Adrenal gland (tissue), 5 donors: ENCODE measurements at regions not wholly inside any gene's neighbourhood (a gene's known extent, or its start where the extent isn't known, plus 50 kb on each side); places are given as distances from the start of the nearest gene placed in this dataset.

ENCODE experiments used
- POLR2A ChIP-seq, 2 donors: fragments of 450-650 bp; IDR thresholded peaks; one replicate each; pipeline ENCODE4 v1.6.1; 2017; ENCODE audit warnings: antibody characterized with exemption in 2 of 2, mild to moderate bottlenecking in 2 of 2, moderate library complexity in 1 of 2
- TF ChIP-seq, protein P1 (sequence below), 6 experiments: fragments of 450-650 bp in 4 of 6; fragments of 200-600 bp in 2 of 6; sonication (generic) in 1 of 6; IDR thresholded peaks; 1 replicate in 5 of 6; 2 replicates in 1 of 6; pipeline versions ENCODE4 v1.5.1 to v1.8.0; 2016 to 2021; ENCODE audit warnings: antibody characterized with exemption in 6 of 6, mild to moderate bottlenecking in 2 of 6, moderate library complexity in 1 of 6
- donor health status: DM: no; HTN: no; CAD: no.

DNA sequence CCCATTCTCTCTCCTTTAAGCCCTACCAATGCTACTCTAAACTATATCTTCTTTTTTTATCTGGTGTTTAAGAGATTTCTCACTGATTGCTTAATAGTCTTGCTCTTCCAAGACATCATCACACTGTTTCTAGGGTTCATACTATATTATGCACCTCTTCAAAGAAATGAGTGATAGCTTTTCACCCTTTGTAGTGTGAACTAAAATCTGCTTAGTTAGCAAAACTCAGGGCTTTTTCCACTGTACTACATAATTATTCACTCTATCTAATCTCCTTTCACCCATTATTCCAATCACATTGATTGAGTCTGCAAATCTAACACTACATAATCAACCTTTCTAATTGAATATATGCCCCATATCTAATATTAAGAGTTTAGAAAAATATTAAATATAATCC, 456.0 kb upstream of the SOX9 start:
- TF ChIP-seq, protein P1, sequence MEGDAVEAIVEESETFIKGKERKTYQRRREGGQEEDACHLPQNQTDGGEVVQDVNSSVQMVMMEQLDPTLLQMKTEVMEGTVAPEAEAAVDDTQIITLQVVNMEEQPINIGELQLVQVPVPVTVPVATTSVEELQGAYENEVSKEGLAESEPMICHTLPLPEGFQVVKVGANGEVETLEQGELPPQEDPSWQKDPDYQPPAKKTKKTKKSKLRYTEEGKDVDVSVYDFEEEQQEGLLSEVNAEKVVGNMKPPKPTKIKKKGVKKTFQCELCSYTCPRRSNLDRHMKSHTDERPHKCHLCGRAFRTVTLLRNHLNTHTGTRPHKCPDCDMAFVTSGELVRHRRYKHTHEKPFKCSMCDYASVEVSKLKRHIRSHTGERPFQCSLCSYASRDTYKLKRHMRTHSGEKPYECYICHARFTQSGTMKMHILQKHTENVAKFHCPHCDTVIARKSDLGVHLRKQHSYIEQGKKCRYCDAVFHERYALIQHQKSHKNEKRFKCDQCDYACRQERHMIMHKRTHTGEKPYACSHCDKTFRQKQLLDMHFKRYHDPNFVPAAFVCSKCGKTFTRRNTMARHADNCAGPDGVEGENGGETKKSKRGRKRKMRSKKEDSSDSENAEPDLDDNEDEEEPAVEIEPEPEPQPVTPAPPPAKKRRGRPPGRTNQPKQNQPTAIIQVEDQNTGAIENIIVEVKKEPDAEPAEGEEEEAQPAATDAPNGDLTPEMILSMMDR (IDR thresholded peaks at IDR 0.05), result no peak
- no peak for TF ChIP-seq POLR2A (IDR thresholded peaks at IDR 0.05)
